Glutamatergic neuron (in vitro differentiated cells): ENCODE measurements at regions not wholly inside any gene's neighbourhood (a gene's known extent, or its start where the extent isn't known, plus 50 kb on each side); places are given as distances from the start of the nearest gene placed in this dataset.

ENCODE experiments used
- DNase-seq: peaks from one replicate; pipeline ENCODE4 v3.0.0; 2022
- H3K27ac Mint-ChIP-seq: one replicate; pipeline ENCODE4 v1.8.0; 2020; ENCODE audit warnings: mild to moderate bottlenecking, mixed read lengths, inconsistent platforms; ENCODE audit not compliant: unreplicated experiment
- H3K27me3 Mint-ChIP-seq: one replicate; pipeline ENCODE4 v1.8.0; 2020; ENCODE audit warnings: mild to moderate bottlenecking, moderate library complexity, mixed read lengths, inconsistent platforms; ENCODE audit not compliant: unreplicated experiment
- H3K36me3 Mint-ChIP-seq: one replicate; pipeline ENCODE4 v1.8.0; 2020; ENCODE audit warnings: mild to moderate bottlenecking, mixed read lengths, inconsistent platforms; ENCODE audit not compliant: unreplicated experiment
- H3K4me1 Mint-ChIP-seq: one replicate; pipeline ENCODE4 v1.8.0; 2020; ENCODE audit warnings: mild to moderate bottlenecking, low read depth, mixed read lengths, inconsistent platforms; ENCODE audit not compliant: unreplicated experiment
- H3K4me3 Mint-ChIP-seq: one replicate; pipeline ENCODE4 v1.8.0; 2020; ENCODE audit warnings: mild to moderate bottlenecking, mixed read lengths, inconsistent platforms; ENCODE audit not compliant: unreplicated experiment
- H3K9me3 Mint-ChIP-seq: one replicate; pipeline ENCODE4 v1.8.0; 2020; ENCODE audit warnings: mild to moderate bottlenecking, moderate library complexity, mixed read lengths, inconsistent platforms; ENCODE audit not compliant: unreplicated experiment
- TF ChIP-seq, protein P1 (sequence below): fragments of 200-600 bp; sonication (generic); IDR thresholded peaks from one replicate; pipeline ENCODE4 v1.5.0; 2021; ENCODE audit not compliant: partially characterized antibody, unreplicated experiment

DNA sequence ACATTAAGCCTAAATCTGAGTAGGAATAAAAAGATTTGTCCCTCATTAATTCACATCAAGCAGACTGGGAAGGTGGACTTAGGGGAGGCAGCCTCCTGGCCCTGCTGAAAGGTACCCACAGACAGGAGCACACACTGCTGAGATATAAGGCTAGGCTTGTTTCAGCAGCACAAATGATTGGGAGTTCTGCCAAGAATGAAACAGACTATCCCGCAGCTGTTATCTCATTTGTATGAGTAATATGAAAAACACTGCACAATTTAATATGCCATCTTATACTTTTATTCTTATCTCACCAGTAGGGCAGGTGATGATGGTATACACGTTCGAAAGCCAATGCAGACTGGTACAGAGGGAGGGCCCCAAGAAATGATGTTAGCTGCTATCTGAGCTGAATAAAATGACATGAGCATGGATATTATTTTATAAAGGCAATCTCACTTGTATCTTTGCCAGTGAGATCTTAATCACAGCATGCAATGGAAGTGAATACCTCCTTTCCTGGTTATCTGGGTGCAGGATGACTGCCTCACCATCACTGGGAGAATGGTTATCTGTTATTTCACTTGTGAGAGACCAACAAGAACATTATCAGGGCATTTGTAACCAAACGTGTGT lies 258.7 kb upstream of the PPP2R3A start:
- no peak overlapping the region for H3K4me3 Mint-ChIP-seq
- DNase-seq, result no peak
- no peaks in the 10 kb centered on the region for H3K4me1 Mint-ChIP-seq
- no peak overlapping the region for H3K27ac Mint-ChIP-seq
- no peaks in the 10 kb centered on the region for H3K9me3 Mint-ChIP-seq
- TF ChIP-seq, protein P1, sequence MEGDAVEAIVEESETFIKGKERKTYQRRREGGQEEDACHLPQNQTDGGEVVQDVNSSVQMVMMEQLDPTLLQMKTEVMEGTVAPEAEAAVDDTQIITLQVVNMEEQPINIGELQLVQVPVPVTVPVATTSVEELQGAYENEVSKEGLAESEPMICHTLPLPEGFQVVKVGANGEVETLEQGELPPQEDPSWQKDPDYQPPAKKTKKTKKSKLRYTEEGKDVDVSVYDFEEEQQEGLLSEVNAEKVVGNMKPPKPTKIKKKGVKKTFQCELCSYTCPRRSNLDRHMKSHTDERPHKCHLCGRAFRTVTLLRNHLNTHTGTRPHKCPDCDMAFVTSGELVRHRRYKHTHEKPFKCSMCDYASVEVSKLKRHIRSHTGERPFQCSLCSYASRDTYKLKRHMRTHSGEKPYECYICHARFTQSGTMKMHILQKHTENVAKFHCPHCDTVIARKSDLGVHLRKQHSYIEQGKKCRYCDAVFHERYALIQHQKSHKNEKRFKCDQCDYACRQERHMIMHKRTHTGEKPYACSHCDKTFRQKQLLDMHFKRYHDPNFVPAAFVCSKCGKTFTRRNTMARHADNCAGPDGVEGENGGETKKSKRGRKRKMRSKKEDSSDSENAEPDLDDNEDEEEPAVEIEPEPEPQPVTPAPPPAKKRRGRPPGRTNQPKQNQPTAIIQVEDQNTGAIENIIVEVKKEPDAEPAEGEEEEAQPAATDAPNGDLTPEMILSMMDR, result no peak
- H3K27me3 Mint-ChIP-seq, result no peaks in the 10 kb centered on the region
- H3K36me3 Mint-ChIP-seq, result no peaks in the 10 kb centered on the region

DNA sequence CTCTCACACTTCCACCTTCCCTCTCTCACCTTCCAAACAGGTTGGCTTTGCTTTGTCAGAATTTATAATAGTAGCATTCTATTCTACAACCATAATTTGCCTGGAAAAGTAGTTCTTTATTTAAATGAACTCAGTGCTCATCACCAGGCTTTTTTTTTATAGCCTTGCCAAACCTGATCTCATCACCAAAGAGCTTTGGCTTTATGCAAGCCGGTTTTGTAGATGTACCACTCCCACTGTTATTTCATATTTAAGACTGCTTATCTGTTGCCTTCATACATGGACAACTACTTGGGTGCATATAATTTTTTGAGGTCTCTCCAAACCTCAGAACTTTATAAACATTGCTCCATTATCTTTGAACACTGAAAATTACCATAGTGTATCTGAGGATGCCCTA lies 246.1 kb upstream of the PPP2R3A start:
- H3K4me3 Mint-ChIP-seq, result no peak overlapping the region
- H3K27ac Mint-ChIP-seq, result no peak overlapping the region
- TF ChIP-seq, protein P1, result no peak
- H3K27me3 Mint-ChIP-seq, result no peaks in the 10 kb centered on the region
- H3K36me3 Mint-ChIP-seq, result no peaks in the 10 kb centered on the region
- no peaks in the 10 kb centered on the region for H3K4me1 Mint-ChIP-seq
- no peaks in the 10 kb centered on the region for H3K9me3 Mint-ChIP-seq
- no peak for DNase-seq

DNA sequence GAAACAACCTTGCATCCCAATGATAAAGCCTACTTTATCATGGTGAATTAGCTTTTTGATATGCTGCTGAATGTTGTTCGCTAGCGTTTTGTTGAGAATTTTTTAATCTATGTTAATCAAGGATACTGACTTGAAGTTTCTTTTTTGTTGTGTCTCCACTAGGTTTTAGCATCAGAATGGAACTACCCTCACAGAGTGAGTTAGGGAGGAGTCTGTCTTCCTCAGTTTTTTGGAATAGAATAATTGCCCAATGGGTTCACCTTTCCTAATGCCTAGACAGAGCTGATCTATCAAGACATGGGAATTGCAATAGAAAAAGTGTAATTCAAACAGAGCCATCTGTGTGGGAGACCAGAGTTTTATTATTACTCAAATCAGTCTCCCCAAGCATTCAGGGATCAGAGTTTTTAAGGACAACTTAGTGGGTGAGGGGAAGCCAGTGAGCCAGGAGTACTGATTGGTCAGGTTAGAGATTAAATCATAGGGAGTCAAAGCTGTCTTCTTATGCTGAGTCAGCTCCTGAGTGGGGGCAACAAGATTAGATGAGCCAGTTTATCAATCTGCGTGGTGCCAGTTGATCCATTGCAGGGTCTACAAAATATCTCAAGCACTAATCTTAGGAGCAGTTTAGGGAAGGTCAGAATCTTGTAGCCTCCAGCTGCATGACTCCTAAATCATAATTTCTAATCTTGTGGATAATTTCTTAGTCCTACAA lies 237.4 kb upstream of the PPP2R3A start:
- Mint-ChIP-seq H3K4me1 (no peaks in the 10 kb centered on the region), H3K36me3 (peaks cover 17% of the 10 kb centered on the region), H3K9me3 (no peaks in the 10 kb centered on the region), H3K4me3 (no peak overlapping the region), H3K27me3 (no peaks in the 10 kb centered on the region), H3K27ac (no peak overlapping the region)
- TF ChIP-seq, protein P1, result no peak
- DNase-seq, result no peak

DNA sequence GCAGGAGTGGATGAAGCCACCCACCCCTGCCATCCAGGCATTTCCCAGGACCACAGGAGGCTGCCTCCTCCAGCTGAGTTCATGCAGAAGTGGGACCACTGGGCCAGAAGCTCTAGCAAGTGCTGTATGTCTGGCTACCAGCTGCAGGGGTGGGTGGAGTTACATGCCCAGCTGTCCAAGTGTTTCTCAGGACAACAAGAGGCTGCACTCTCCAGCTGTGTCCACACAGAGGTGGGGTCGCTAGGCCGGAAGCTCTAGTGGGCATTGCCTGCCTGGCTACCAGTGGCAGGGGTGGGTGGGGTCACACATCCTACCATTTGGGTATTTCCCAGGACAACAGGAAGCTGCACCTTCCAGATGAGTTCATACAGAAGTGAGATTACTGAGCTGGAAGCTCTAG lies 234.0 kb upstream of the PPP2R3A start:
- H3K27me3 Mint-ChIP-seq, result no peaks in the 10 kb centered on the region
- H3K9me3 Mint-ChIP-seq, result peaks cover 6% of the 10 kb centered on the region
- no peak overlapping the region for H3K4me3 Mint-ChIP-seq
- DNase-seq, result no peak
- H3K36me3 Mint-ChIP-seq, result peaks cover 25% of the 10 kb centered on the region
- TF ChIP-seq, protein P1, result no peak
- no peak overlapping the region for H3K27ac Mint-ChIP-seq
- no peaks in the 10 kb centered on the region for H3K4me1 Mint-ChIP-seq

DNA sequence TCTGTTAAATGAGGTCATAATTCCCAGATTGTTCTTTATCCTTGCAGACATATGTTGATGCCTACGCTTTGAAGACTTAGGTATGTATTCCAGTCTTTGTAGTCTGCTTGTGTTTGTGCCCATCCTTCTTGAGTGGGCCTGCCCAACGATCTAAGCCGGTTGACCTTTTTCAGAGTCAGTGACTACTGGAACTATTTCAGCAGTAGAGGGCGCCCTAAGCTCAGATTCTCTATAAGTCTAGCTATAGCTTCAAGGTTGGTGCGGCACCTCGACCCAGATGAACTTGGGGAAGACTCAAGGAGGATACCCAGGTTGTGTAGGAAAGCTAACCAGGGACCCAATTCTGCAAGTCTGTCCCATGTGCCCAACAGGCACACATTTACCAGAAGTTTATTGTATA lies 228.8 kb upstream of the PPP2R3A start:
- H3K4me1 Mint-ChIP-seq, result no peaks in the 10 kb centered on the region
- peaks cover 4% of the 10 kb centered on the region for H3K27me3 Mint-ChIP-seq
- peaks cover 27% of the 10 kb centered on the region for H3K36me3 Mint-ChIP-seq
- no peak overlapping the region for H3K27ac Mint-ChIP-seq
- no peak overlapping the region for H3K4me3 Mint-ChIP-seq
- peaks cover 11% of the 10 kb centered on the region for H3K9me3 Mint-ChIP-seq
- no peak for DNase-seq
- TF ChIP-seq, protein P1, result no peak
